Ishikawa (cell line): ENCODE measurements at regions not wholly inside any gene's neighbourhood (a gene's known extent, or its start where the extent isn't known, plus 50 kb on each side); places are given as distances from the start of the nearest gene placed in this dataset.

Source experiments
- CEBPB ChIP-seq: IDR thresholded peaks from 2 replicates; pipeline ENCODE4 v1.6.1; 2012
- CREB1 ChIP-seq: IDR thresholded peaks from 2 replicates; pipeline ENCODE4 v1.6.1; 2012; ENCODE audit warnings: low read depth
- EGR1 ChIP-seq: IDR thresholded peaks from 2 replicates; pipeline ENCODE4 v1.6.1; 2012
- EP300 ChIP-seq: IDR thresholded peaks from 2 replicates; pipeline ENCODE4 v1.6.1; 2012; ENCODE audit warnings: borderline replicate concordance
- FOXM1 ChIP-seq: IDR thresholded peaks from 2 replicates; pipeline ENCODE4 v1.6.1; 2012; ENCODE audit warnings: low read depth, borderline replicate concordance
- MAX ChIP-seq: IDR thresholded peaks from 2 replicates; pipeline ENCODE4 v1.6.1; 2012
- RAD21 ChIP-seq: IDR thresholded peaks from 2 replicates; pipeline ENCODE4 v1.6.1; 2012; ENCODE audit warnings: low read depth
- REST ChIP-seq: IDR thresholded peaks from 2 replicates; pipeline ENCODE4 v1.6.1; 2012; ENCODE audit warnings: low read depth, mild to moderate bottlenecking
- TAF1 ChIP-seq: IDR thresholded peaks from 2 replicates; pipeline ENCODE4 v1.6.1; 2012; ENCODE audit warnings: low read depth, mild to moderate bottlenecking
- TCF12 ChIP-seq: IDR thresholded peaks from 2 replicates; pipeline ENCODE4 v1.6.1; 2012; ENCODE audit warnings: low read depth
- TEAD4 ChIP-seq: IDR thresholded peaks from 2 replicates; pipeline ENCODE4 v1.6.1; 2012
- USF1 ChIP-seq: IDR thresholded peaks from 2 replicates; pipeline ENCODE4 v1.6.1; 2012
- YY1 ChIP-seq: IDR thresholded peaks from 2 replicates; pipeline ENCODE4 v1.6.1; 2012; ENCODE audit warnings: low read depth
- ZBTB7A ChIP-seq: IDR thresholded peaks from 2 replicates; pipeline ENCODE4 v1.6.1; 2012; ENCODE audit warnings: low read depth

- TF ChIP-seq CREB1 (no peak), EP300 (no peak), REST (no peak), MAX (no peak), RAD21 (no peak), EGR1 (no peak), TAF1 (no peak), ZBTB7A (no peak), TCF12 (no peak), TEAD4 (no peak), YY1 (no peak), CEBPB (no peak), FOXM1 (no peak), USF1 (no peak)
These were observed 174.1 kb downstream of the PIK3R1 start for GRCh38 chr5:68389618-68390017.
